Spleen (tissue), 11 donors: ENCODE measurements at regions not wholly inside any gene's neighbourhood (a gene's known extent, or its start where the extent isn't known, plus 50 kb on each side); places are given as distances from the start of the nearest gene placed in this dataset.

Experiments used
- DNase-seq: peaks from one replicate; pipeline ENCODE4 v3.0.0-alpha.2; 2020
- H3K27ac ChIP-seq, 8 donors: fragments of 200-600 bp; sonication (generic) in 7 of 8; 1 replicate in 4 of 8; 2 replicates in 4 of 8; pipeline versions ENCODE4 v1.5.0 to v1.8.0; 2016 to 2021; ENCODE audit warnings: inconsistent platforms in 4 of 8, mild to moderate bottlenecking in 4 of 8, moderate library complexity in 1 of 8
- H3K27me3 ChIP-seq, 7 donors: fragments of 200-600 bp; sonication (generic) in 6 of 7; replicated peaks in 1 of 7; 1 replicate in 4 of 7; 2 replicates in 3 of 7; pipeline versions ENCODE4 v1.5.0 to v1.8.0; 2016 to 2021; ENCODE audit warnings: inconsistent platforms in 3 of 7, mild to moderate bottlenecking in 1 of 7
- H3K36me3 ChIP-seq, 6 donors: fragments of 200-600 bp; sonication (generic) in 5 of 6; 1 replicate in 4 of 6; 2 replicates in 2 of 6; pipeline versions ENCODE4 v1.5.0 to v1.8.0; 2016 to 2021; ENCODE audit warnings: inconsistent platforms in 2 of 6
- H3K4me1 ChIP-seq, 6 donors: fragments of 200-600 bp; sonication (generic) in 5 of 6; 1 replicate in 3 of 6; 2 replicates in 3 of 6; pipeline versions ENCODE4 v1.5.0 to v1.8.0; 2016 to 2021; ENCODE audit warnings: inconsistent platforms in 3 of 6
- H3K4me3 ChIP-seq, 8 donors: fragments of 200-600 bp; sonication (generic) in 7 of 8; 1 replicate in 4 of 8; 2 replicates in 4 of 8; pipeline versions ENCODE4 v1.5.0 to v1.8.0; 2016 to 2021; ENCODE audit warnings: inconsistent platforms in 4 of 8, mild to moderate bottlenecking in 4 of 8, moderate library complexity in 2 of 8
- H3K9me3 ChIP-seq, 8 donors: fragments of 200-600 bp; sonication (generic) in 7 of 8; 1 replicate in 4 of 8; 2 replicates in 4 of 8; pipeline versions ENCODE4 v1.5.0 to v1.8.0; 2016 to 2021; ENCODE audit warnings: inconsistent platforms in 4 of 8
- CTCF ChIP-seq, 11 experiments: fragments of 200-600 bp in 7 of 11; fragments of 450-650 bp in 4 of 11; sonication (generic) in 4 of 11; IDR thresholded peaks in 8 of 11; conservative IDR thresholded peaks in 3 of 11; 1 replicate in 7 of 11; 2 replicates in 4 of 11; pipeline versions ENCODE4 v1.4.0 to v1.8.0; 2016 to 2021; ENCODE audit warnings: antibody characterized with exemption in 11 of 11, inconsistent platforms in 4 of 11, mild to moderate bottlenecking in 1 of 11
- POLR2A ChIP-seq, 3 donors: fragments of 450-650 bp; IDR thresholded peaks; one replicate each; pipeline ENCODE4 v1.5.1; 2017; ENCODE audit warnings: antibody characterized with exemption in 3 of 3, mild to moderate bottlenecking in 1 of 3
- POLR2AphosphoS5 ChIP-seq, 3 donors: sonication (generic); formaldehyde crosslinking; IDR thresholded peaks; one replicate each; pipeline ENCODE4 v1.5.1; 2017; ENCODE audit warnings: antibody characterized with exemption in 3 of 3
- WGBS, 5 donors: extraction: QIAGEN DNeasy Blood & Tissue Kit in 3 of 5; methylation state at CpG; one replicate each; pipeline versions ENCODE4 v1.1.5 to v1.1.7; 2013 to 2018; 5-methylcytosine and 5-hydroxymethylcytosine counted together
- intact Hi-C: fragments of 100-400 bp; cut with DNase I; formaldehyde crosslinking; loops from one replicate; pipeline ENCODE4 v1.15.0; 2023; ENCODE audit warnings: low total_unique reads
- donor health status: healthy with polysubstance abuse.
- donor health status: DM: no; HTN: no; CAD: no; lungs with moderate emphysema.
- donor health status: DM: no; HTN: no; CAD: no.
- donor health status: Bipolar disorder and iron deficiency.
- donor health status: healthy.
- donor health status: DM: no; HTN: no; CAD: no.
- donor health status: DM: yes; HTN: yes; CAD: no.

GRCh38 chrX:69080855-69081465, 84.3 kb downstream of the PJA1 start:
- Histone ChIP-seq H3K4me3 (no peak overlapping the region), H3K4me1 (no peaks in the 10 kb centered on the region), H3K9me3 (no peaks in the 10 kb centered on the region), H3K36me3 (no peaks in the 10 kb centered on the region), H3K27me3 (peaks cover 0 to 6% (median 0%) of the 10 kb centered on the region in 7 donors), H3K27ac (no peak overlapping the region)
- intact Hi-C loops = no loop called here
- peak; percentile 70 for DNase-seq
- TF ChIP-seq POLR2A (IDR thresholded peaks at IDR 0.05) (no peak), CTCF (IDR thresholded peaks at IDR 0.05 in 8 of 11, conservative IDR thresholded peaks at IDR 0.05 in 3 of 11) (no peak), POLR2AphosphoS5 (IDR thresholded peaks at IDR 0.05) (no peak)
- WGBS, 5 donors = 69 to 81% (median 76%) methylated on average over 12 to 15 of the region's 15 CpGs

- 83 to 93% (median 91%) methylated on average over 5 of the region's 5 CpGs for WGBS, 5 donors
- Histone ChIP-seq H3K4me3 (no peak overlapping the region), H3K27ac (no peak overlapping the region), H3K36me3 (no peaks in the 10 kb centered on the region), H3K9me3 (no peaks in the 10 kb centered on the region), H3K4me1 (no peaks in the 10 kb centered on the region), H3K27me3 (peaks cover 0 to 6% (median 0%) of the 10 kb centered on the region in 7 donors)
- TF ChIP-seq POLR2AphosphoS5 (IDR thresholded peaks at IDR 0.05) (no peak), CTCF (IDR thresholded peaks at IDR 0.05 in 8 of 11, conservative IDR thresholded peaks at IDR 0.05 in 3 of 11) (no peak), POLR2A (IDR thresholded peaks at IDR 0.05) (no peak)
- no peak for DNase-seq
- intact Hi-C loops = no loop called here
Measured at GRCh38 chrX:69079268-69079667, 86.0 kb downstream of the PJA1 start.

GRCh38 chrX:69077895-69078455, 87.3 kb downstream of the PJA1 start:
- H3K27me3 ChIP-seq = peaks cover 0 to 6% (median 0%) of the 10 kb centered on the region in 7 donors
- H3K4me3 ChIP-seq = no peak overlapping the region
- TF ChIP-seq POLR2A (IDR thresholded peaks at IDR 0.05) (no peak), CTCF (IDR thresholded peaks at IDR 0.05 in 8 of 11, conservative IDR thresholded peaks at IDR 0.05 in 3 of 11) (no peak), POLR2AphosphoS5 (IDR thresholded peaks at IDR 0.05) (no peak)
- no peaks in the 10 kb centered on the region for H3K36me3 ChIP-seq
- H3K9me3 ChIP-seq = no peaks in the 10 kb centered on the region
- DNase-seq = peak; percentile 51
- H3K4me1 ChIP-seq = no peaks in the 10 kb centered on the region
- 59 to 74% (median 68%) methylated on average over 5 to 6 of the region's 6 CpGs for WGBS, 5 donors
- no peak overlapping the region for H3K27ac ChIP-seq
- intact Hi-C loops = no loop called here

- Histone ChIP-seq H3K27me3 (peaks cover 0 to 5% (median 0%) of the 10 kb centered on the region in 7 donors), H3K4me3 (no peak overlapping the region), H3K4me1 (no peaks in the 10 kb centered on the region), H3K9me3 (no peaks in the 10 kb centered on the region), H3K36me3 (no peaks in the 10 kb centered on the region), H3K27ac (no peak overlapping the region)
- TF ChIP-seq POLR2A (IDR thresholded peaks at IDR 0.05) (no peak), POLR2AphosphoS5 (IDR thresholded peaks at IDR 0.05) (no peak), CTCF (IDR thresholded peaks at IDR 0.05 in 8 of 11, conservative IDR thresholded peaks at IDR 0.05 in 3 of 11) (no peak)
- no peak for DNase-seq
- intact Hi-C loops = no loop called here
- 51 to 93% (median 83%) methylated on average over 2 of the region's 2 CpGs for WGBS, 5 donors
Measured at GRCh38 chrX:69076088-69076487, 89.2 kb downstream of the PJA1 start.
